ENCODE measurements at regions not wholly inside any gene's neighbourhood (a gene's known extent, or its start where the extent isn't known, plus 50 kb on each side); places are given as distances from the start of the nearest gene placed in this dataset.

GRCh38 chr14:26839481-26839880 is 241.6 kb upstream of the NOVA1 start:
- Histone ChIP-seq H3K9me3 (ENCODE audit: control insufficient read depth, insufficient read depth, low read length) (peaks cover 4% of the 10 kb centered on the region; the same call in 1 of the 2 replicates), H3K27me3 (ENCODE audit: control insufficient read depth, insufficient read depth, low read length) (no peaks in the 10 kb centered on the region), H3K4me3 (ENCODE audit: low read depth, low read length) (no peak overlapping the region), H3K27ac (ENCODE audit: low read depth, low read length) (no peak overlapping the region)
- DNase-seq (ENCODE audit: low read depth, low spot score) = no peak
- POLR2A ChIA-PET = no interaction called here
- CTCF ChIA-PET = no interaction called here
- TF ChIP-seq CTCF (IDR thresholded peaks at IDR 0.05; ENCODE audit: low read depth, low read length) = no peak

- Histone ChIP-seq H3K4me3 (ENCODE audit: low read depth, low read length) (no peak overlapping the region), H3K27ac (ENCODE audit: low read depth, low read length) (no peak overlapping the region), H3K9me3 (ENCODE audit: control insufficient read depth, insufficient read depth, low read length) (peaks cover 4% of the 10 kb centered on the region; the same call in 1 of the 2 replicates), H3K27me3 (ENCODE audit: control insufficient read depth, insufficient read depth, low read length) (no peaks in the 10 kb centered on the region)
- ChIA-PET CTCF (no interaction called here), POLR2A (no interaction called here)
- DNase-seq (ENCODE audit: low read depth, low spot score) = no peak
- no peak for TF ChIP-seq CTCF (IDR thresholded peaks at IDR 0.05; ENCODE audit: low read depth, low read length)
Observed at GRCh38 chr14:26841326-26841725, 243.5 kb upstream of the NOVA1 start.

- DNase-seq (ENCODE audit: low read depth, low spot score) = peak; percentile 0
- ChIA-PET CTCF (no interaction called here), POLR2A (no interaction called here)
- Histone ChIP-seq H3K9me3 (ENCODE audit: control insufficient read depth, insufficient read depth, low read length) (peaks cover 4% of the 10 kb centered on the region; the same call in 1 of the 2 replicates), H3K27me3 (ENCODE audit: control insufficient read depth, insufficient read depth, low read length) (no peaks in the 10 kb centered on the region), H3K27ac (ENCODE audit: low read depth, low read length) (no peak overlapping the region), H3K4me3 (ENCODE audit: low read depth, low read length) (no peak overlapping the region)
- no peak for TF ChIP-seq CTCF (IDR thresholded peaks at IDR 0.05; ENCODE audit: low read depth, low read length)
Observed at GRCh38 chr14:26841920-26842741, 244.3 kb upstream of the NOVA1 start.

DNA sequence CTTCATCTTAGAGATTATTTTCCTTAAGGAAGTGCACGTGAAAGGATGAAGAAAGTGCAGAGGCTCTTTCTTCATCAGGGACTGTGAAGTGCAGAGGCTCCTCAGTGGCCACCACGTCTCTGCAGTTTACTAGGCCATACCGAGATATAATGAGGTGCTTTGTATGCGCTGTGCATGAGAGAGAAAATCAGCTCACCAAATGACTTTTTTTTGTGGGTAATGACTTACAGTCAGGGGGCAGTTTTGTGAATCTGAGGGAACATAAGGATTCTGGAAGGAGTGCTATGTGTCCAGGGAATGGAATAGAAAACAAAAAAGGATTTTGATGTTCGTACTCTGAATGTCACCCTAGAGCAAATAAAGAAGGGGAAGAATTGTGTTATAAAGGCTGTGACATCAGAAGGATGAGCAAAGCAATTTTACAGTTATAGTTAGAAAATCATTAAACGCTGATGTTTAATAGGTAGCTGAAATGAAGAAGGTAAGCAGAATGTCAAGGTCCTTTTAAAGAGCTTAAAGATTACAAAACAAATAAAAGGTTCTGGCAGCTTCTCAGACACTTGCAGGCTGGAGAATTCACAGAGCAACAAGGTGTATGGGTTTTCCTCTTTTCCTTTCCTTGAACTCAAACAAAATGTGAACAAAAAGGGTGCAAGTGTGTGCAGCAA is 247.5 kb upstream of the NOVA1 start:
- no peak for TF ChIP-seq CTCF (IDR thresholded peaks at IDR 0.05; ENCODE audit: low read depth, low read length)
- Histone ChIP-seq H3K9me3 (ENCODE audit: control insufficient read depth, insufficient read depth, low read length) (peaks cover 4% of the 10 kb centered on the region; the same call in 1 of the 2 replicates), H3K4me3 (ENCODE audit: low read depth, low read length) (no peak overlapping the region), H3K27ac (ENCODE audit: low read depth, low read length) (no peak overlapping the region), H3K27me3 (ENCODE audit: control insufficient read depth, insufficient read depth, low read length) (no peaks in the 10 kb centered on the region)
- ChIA-PET POLR2A (no interaction called here), CTCF (no interaction called here)
- no peak for DNase-seq (ENCODE audit: low read depth, low spot score)

- CTCF ChIA-PET = no interaction called here
- no peak for DNase-seq (ENCODE audit: low read depth, low spot score)
- TF ChIP-seq CTCF (IDR thresholded peaks at IDR 0.05; ENCODE audit: low read depth, low read length) = no peak
- no peak overlapping the region for H3K4me3 ChIP-seq (ENCODE audit: low read depth, low read length)
- POLR2A ChIA-PET = no interaction called here
- H3K9me3 ChIP-seq (ENCODE audit: control insufficient read depth, insufficient read depth, low read length) = peaks cover 4% of the 10 kb centered on the region; the same call in 1 of the 2 replicates
- no peak overlapping the region for H3K27ac ChIP-seq (ENCODE audit: low read depth, low read length)
- no peaks in the 10 kb centered on the region for H3K27me3 ChIP-seq (ENCODE audit: control insufficient read depth, insufficient read depth, low read length)
Observed at GRCh38 chr14:26846388-26846787, 248.6 kb upstream of the NOVA1 start.
